ENCODE measurements at regions not wholly inside any gene's neighbourhood (a gene's known extent, or its start where the extent isn't known, plus 50 kb on each side); places are given as distances from the start of the nearest gene placed in this dataset.

GRCh38 chr21:16406355-16406754 is 676.6 kb downstream of the USP25 start:
- H3K4me3 ChIP-seq (ENCODE audit: low read depth, low read length) = no peak overlapping the region

- no peak overlapping the region for H3K4me3 ChIP-seq (ENCODE audit: low read depth, low read length)
Observed at GRCh38 chr21:16407403-16408240, 677.8 kb downstream of the USP25 start.

DNA sequence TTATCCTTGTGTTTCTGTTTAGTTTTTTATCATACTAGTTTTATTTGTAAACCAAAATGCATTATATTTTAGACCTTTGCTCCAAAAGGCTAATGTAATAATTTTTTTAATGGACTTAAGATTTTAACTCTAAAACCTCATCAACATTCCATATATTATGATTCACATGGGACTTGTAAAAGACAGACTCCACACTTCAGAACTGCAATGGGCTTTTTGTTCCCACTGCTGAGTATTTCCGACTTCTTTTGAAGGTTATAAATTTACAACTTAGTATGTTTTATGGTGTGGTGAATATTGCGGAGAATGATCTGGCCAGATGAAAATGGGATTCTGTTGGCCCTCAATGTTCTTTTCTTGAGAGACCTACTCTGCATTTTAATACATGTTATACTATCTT is 678.5 kb downstream of the USP25 start:
- H3K4me3 ChIP-seq (ENCODE audit: low read depth, low read length) = no peak overlapping the region

DNA sequence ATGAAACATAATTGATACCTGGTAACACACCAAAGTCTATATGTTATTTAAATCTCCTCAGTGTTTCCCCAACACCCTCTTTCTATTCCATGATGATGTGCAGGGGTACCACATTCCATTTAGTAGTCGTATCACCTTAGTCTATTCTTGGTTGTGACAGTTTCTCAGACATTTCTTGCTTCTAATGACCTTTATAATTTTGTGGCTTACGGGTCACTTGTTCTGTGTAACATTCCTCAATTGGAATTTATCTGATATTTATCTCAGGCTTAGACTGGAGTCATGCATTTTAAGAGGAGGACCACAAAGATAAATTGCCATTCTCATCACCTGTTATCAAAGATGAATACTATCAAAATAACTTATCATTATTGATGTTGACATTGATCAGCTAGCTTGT is 679.6 kb downstream of the USP25 start:
- no peak overlapping the region for H3K4me3 ChIP-seq (ENCODE audit: low read depth, low read length)

DNA sequence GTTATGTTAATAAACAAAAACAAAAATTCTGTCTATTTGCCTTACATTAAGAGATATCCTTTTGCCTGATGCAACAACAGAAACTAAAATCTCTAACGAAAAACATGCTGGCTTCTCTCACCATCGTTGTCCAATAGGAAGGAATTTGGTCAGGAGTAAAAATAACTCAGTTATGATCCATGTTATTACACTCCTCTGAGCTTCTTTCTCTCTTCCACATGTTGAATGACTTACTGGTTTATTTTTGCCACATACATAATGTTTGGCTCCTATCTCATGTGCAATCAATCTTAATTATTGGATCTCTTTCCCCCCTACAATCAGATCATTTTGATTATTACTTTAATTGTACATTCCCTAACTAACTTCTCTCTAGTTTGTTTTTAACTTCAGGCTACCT is 688.4 kb downstream of the USP25 start:
- H3K4me3 ChIP-seq (ENCODE audit: low read depth, low read length) = no peak overlapping the region

GRCh38 chr21:16418642-16419041 is 688.9 kb downstream of the USP25 start:
- H3K4me3 ChIP-seq (ENCODE audit: low read depth, low read length) = no peak overlapping the region

- no peak overlapping the region for H3K4me3 ChIP-seq (ENCODE audit: low read depth, low read length)
Observed at GRCh38 chr21:16419188-16419921, 689.6 kb downstream of the USP25 start.

DNA sequence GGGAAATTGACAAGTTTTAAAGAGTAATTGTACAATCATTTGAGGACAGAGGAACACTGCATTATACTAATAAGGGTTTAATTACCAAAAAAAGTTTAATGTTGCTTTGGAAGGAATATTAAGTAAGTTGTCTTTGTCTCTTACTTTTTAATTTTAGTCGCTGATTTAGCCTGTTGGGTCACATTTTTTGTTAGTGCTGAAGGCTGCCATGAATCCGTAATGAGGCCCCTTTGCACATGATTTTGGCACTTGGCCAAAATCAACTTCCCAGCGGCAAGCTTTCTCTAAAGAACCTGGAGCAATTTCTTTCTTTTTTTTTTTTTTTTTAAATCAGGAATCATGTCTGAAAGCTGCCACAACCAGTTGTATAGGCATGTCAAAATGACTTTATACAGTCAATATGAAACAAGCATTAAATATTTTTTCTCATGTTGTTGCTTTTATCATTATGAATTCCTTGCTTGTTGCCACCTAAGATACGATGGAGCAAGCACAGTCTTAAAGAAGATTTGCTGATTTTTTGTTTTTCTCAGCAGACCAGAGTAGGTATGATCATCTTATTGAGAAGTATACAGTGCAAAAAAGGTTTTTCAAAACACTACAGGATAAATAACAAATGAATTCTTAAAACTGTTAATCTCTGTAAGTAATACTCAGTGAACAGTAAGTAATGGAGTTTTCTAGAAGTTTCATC is 690.4 kb downstream of the USP25 start:
- H3K4me3 ChIP-seq (ENCODE audit: low read depth, low read length) = no peak overlapping the region

- H3K4me3 ChIP-seq (ENCODE audit: low read depth, low read length) = no peak overlapping the region
Observed at GRCh38 chr21:16421007-16421406, 691.2 kb downstream of the USP25 start.

- no peak overlapping the region for H3K4me3 ChIP-seq (ENCODE audit: low read depth, low read length)
Observed at GRCh38 chr21:16421965-16422364, 692.2 kb downstream of the USP25 start.

DNA sequence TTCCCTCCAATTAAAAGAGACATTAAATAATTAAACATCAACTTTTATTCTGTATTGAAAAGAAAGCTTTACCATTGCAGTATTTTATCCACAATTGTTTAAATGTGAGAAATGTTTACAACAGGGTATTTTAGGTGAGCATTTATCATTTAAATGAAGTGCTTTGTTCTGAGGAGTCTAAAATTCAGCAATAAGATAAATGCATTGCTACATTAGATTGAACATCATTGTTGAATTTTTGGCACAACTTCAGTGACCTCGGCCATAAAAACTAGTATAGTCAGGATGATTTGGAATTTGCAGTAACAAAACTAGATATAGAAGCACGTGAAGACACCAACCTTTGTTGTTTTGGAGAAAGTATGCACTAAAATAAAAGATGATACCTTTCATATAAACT is 692.9 kb downstream of the USP25 start:
- no peak overlapping the region for H3K4me3 ChIP-seq (ENCODE audit: low read depth, low read length)

DNA sequence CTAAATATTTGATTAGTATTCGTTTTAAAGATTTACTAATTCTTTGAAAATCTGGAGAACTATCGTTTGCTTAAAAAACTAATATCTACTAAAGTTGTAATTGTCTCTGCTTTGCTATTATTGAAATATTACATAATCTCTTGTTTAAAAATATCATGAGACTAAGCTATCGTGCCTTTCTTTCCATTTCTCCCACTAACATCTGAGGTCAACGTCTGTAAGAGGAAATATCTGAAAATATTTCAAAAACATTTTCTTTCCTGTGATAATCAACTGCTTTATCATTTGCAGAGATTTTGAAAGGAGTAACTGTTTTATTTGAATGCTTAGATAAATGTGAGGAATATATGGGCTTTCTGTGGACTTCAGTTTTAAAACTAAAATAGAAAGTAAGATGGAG is 694.1 kb downstream of the USP25 start:
- no peak overlapping the region for H3K4me3 ChIP-seq (ENCODE audit: low read depth, low read length)

- H3K4me3 ChIP-seq (ENCODE audit: low read depth, low read length) = no peak overlapping the region
Observed at GRCh38 chr21:16424331-16424751, 694.6 kb downstream of the USP25 start.

- no peak overlapping the region for H3K4me3 ChIP-seq (ENCODE audit: low read depth, low read length)
Observed at GRCh38 chr21:16425376-16425775, 695.6 kb downstream of the USP25 start.

DNA sequence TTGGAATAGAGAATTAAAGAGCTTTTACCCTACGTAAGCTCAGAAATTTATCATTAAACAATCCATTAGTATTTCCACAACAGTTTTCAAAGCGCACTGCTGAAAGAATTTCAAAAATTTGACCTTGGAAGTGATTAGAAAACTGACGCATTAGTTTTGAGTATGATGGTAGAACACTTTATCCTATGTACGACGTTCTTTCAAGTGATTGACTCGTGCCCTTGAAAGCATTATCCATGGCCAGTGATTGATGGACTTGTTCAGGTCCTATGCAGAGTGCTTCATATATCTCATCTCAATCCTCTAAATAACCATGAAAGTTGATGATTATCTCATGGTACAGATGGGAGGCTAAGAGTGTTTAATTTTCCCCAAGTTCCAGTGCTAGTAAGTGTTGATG is 697.2 kb downstream of the USP25 start:
- H3K4me3 ChIP-seq (ENCODE audit: low read depth, low read length) = no peak overlapping the region

DNA sequence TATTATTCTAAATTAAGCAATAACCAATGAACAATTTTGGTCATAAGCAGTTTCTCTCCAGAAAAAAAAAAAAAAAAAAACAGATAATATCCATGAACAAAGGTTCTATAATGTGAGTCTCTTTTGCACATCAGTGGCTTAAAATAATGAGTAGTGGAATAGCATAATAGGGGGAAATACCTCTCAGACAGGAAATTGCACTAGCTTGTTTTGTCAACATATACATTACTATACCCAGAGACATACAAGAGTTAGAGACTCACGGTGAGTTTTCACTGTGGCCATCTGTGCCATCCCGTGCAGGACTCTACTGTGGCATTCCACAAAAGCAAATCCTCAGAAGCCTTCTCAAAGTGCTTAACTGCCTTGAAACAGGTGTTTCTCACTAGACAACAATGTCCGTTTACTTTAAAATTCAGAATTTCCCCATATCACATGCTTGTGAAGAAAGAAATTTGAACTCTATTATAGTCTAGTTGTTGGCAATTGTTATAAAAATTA is 697.9 kb downstream of the USP25 start:
- no peak overlapping the region for H3K4me3 ChIP-seq (ENCODE audit: low read depth, low read length)

- H3K4me3 ChIP-seq (ENCODE audit: low read depth, low read length) = no peak overlapping the region
Observed at GRCh38 chr21:16437586-16437985, 707.8 kb downstream of the USP25 start.

- no peak overlapping the region for H3K4me3 ChIP-seq (ENCODE audit: low read depth, low read length)
Observed at GRCh38 chr21:16438761-16439160, 709.0 kb downstream of the USP25 start.

DNA sequence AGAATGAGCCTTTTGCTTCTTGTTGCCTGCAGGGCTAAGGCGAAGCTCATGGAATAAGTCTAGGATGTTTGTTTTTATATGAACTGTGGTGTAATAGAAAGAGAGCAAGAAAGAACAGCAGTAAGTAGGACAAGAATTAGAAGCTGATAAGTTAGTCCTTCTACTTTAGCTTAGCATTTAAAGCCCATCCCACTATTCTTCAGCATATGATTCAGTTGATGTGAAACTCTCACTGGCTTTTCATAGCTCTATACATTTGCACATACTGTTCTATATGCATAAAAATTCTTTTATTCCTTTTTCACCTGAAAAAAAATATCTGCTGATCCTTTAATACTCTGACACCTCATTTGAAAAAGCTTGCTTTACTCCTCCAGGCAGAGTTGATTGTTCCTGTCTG is 712.0 kb downstream of the USP25 start:
- H3K4me3 ChIP-seq (ENCODE audit: low read depth, low read length) = no peak overlapping the region

GRCh38 chr21:16454399-16454798 is 724.6 kb downstream of the USP25 start:
- no peak overlapping the region for H3K4me3 ChIP-seq (ENCODE audit: low read depth, low read length)

DNA sequence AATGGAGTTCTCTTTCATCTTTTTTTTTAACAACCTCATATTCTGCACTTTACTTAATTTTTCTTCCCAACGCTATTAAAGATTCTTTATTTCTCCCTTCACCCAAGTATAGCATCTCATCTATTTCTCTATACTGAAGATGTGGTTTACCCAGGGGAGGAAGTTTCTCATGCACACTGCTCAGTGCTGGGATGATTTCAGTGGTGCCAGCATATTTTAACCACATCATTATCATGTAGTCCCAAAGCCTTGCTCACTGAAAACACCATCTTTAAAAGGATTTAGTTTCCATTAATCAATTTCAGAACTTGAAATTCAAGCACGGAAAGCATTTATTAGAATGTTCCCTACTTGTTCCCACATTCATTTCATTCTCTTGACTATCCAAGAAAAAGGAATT is 725.7 kb downstream of the USP25 start:
- no peak overlapping the region for H3K4me3 ChIP-seq (ENCODE audit: low read depth, low read length)

DNA sequence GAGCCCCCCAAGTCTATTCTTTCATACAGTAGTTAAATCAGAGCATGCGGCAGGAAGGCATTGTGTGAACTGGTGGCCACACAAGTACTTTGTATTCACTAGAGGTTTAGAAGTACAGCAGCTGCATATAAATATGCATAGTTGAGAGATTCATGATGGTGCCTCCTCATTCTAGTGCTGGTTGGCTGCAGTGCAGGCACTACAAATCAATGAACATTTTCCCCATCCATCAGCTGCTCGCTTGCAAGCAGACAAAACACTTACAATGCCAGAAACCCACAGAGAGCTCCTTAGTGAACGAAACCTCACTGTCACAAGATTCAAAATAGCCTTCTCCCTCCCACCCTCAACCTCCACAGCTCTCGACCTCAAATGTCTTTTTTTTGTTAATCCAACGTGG is 726.2 kb downstream of the USP25 start:
- no peak overlapping the region for H3K4me3 ChIP-seq (ENCODE audit: low read depth, low read length)

Measured in iPS-11a (cell line).